ENCODE measurements at regions not wholly inside any gene's neighbourhood (a gene's known extent, or its start where the extent isn't known, plus 50 kb on each side); places are given as distances from the start of the nearest gene placed in this dataset.
"Not testable (repeated sequence)": the region's sequence is repeated elsewhere in the genome, so short reads cannot be mapped to it uniquely, and the experiment has no call there.

- no peak overlapping the region for H3K4me3 Mint-ChIP-seq
- no peaks in the 10 kb centered on the region for H3K27me3 Mint-ChIP-seq (ENCODE audit: low read depth)
- peaks cover 1% of the 10 kb centered on the region for H3K9me3 Mint-ChIP-seq (ENCODE audit: insufficient read depth)
- H3K4me1 Mint-ChIP-seq (ENCODE audit: low read depth): no peaks in the 10 kb centered on the region
- DNase-seq (no peak), ATAC-seq (no peak)
- ChIA-PET CTCF (no interaction called here), POLR2A (no interaction called here)
- no peaks in the 10 kb centered on the region for H3K36me3 Mint-ChIP-seq (ENCODE audit: low read depth)
- H3K27ac Mint-ChIP-seq: no peak overlapping the region
Observed at GRCh38 chr5:158499892-158500418, 599.8 kb downstream of the EBF1 start.

GRCh38 chr5:158499075-158499891, 600.4 kb downstream of the EBF1 start:
- Mint-ChIP-seq H3K27ac (no peak overlapping the region), H3K9me3 (ENCODE audit: insufficient read depth) (no peaks in the 10 kb centered on the region), H3K4me1 (ENCODE audit: low read depth) (no peaks in the 10 kb centered on the region), H3K36me3 (ENCODE audit: low read depth) (no peaks in the 10 kb centered on the region), H3K4me3 (no peak overlapping the region), H3K27me3 (ENCODE audit: low read depth) (no peaks in the 10 kb centered on the region)
- CTCF ChIA-PET: no interaction called here
- ATAC-seq (no peak), DNase-seq (no peak)
- POLR2A ChIA-PET: no interaction called here

GRCh38 chr5:158496624-158497023, 603.1 kb downstream of the EBF1 start:
- CTCF ChIA-PET: no interaction called here
- ATAC-seq: no peak
- Mint-ChIP-seq H3K4me1 (ENCODE audit: low read depth) (no peaks in the 10 kb centered on the region), H3K9me3 (ENCODE audit: insufficient read depth) (no peaks in the 10 kb centered on the region), H3K4me3 (no peak overlapping the region), H3K36me3 (ENCODE audit: low read depth) (no peaks in the 10 kb centered on the region), H3K27me3 (ENCODE audit: low read depth) (no peaks in the 10 kb centered on the region), H3K27ac (no peak overlapping the region)
- POLR2A ChIA-PET: no interaction called here
- no peak for DNase-seq

GRCh38 chr5:158494541-158494940, 605.2 kb downstream of the EBF1 start:
- H3K4me3 Mint-ChIP-seq: no peak overlapping the region
- ChIA-PET CTCF (no interaction called here), POLR2A (no interaction called here)
- no peaks in the 10 kb centered on the region for H3K27me3 Mint-ChIP-seq (ENCODE audit: low read depth)
- DNase-seq (no peak), ATAC-seq (no peak)
- no peak overlapping the region for H3K27ac Mint-ChIP-seq
- no peaks in the 10 kb centered on the region for H3K4me1 Mint-ChIP-seq (ENCODE audit: low read depth)
- no peaks in the 10 kb centered on the region for H3K36me3 Mint-ChIP-seq (ENCODE audit: low read depth)
- no peaks in the 10 kb centered on the region for H3K9me3 Mint-ChIP-seq (ENCODE audit: insufficient read depth)

- H3K4me3 Mint-ChIP-seq; H3K9me3 Mint-ChIP-seq (ENCODE audit: insufficient read depth); POLR2A ChIA-PET; H3K27me3 Mint-ChIP-seq (ENCODE audit: low read depth); DNase-seq; ATAC-seq; H3K4me1 Mint-ChIP-seq (ENCODE audit: low read depth); H3K36me3 Mint-ChIP-seq (ENCODE audit: low read depth); H3K27ac Mint-ChIP-seq: not testable (repeated sequence)
- CTCF ChIA-PET: interaction anchor here (0.7 kb wide), 1 partner anchor 14 kb away, joined by 3 read pairs; no protein-coding TSS in a partner anchor
Observed at GRCh38 chr5:158494044-158494443, 605.7 kb downstream of the EBF1 start.

GRCh38 chr5:158492841-158493242, 606.9 kb downstream of the EBF1 start:
- Mint-ChIP-seq H3K36me3 (ENCODE audit: low read depth) (no peaks in the 10 kb centered on the region), H3K27me3 (ENCODE audit: low read depth) (no peaks in the 10 kb centered on the region), H3K4me3 (no peak overlapping the region), H3K4me1 (ENCODE audit: low read depth) (no peaks in the 10 kb centered on the region), H3K27ac (no peak overlapping the region), H3K9me3 (ENCODE audit: insufficient read depth) (no peaks in the 10 kb centered on the region)
- DNase-seq (no peak), ATAC-seq (no peak)
- ChIA-PET CTCF (no interaction called here), POLR2A (no interaction called here)

- DNase-seq (no peak), ATAC-seq (no peak)
- Mint-ChIP-seq H3K4me1 (ENCODE audit: low read depth) (no peaks in the 10 kb centered on the region), H3K36me3 (ENCODE audit: low read depth) (no peaks in the 10 kb centered on the region), H3K9me3 (ENCODE audit: insufficient read depth) (no peaks in the 10 kb centered on the region), H3K27ac (no peak overlapping the region), H3K4me3 (no peak overlapping the region), H3K27me3 (ENCODE audit: low read depth) (no peaks in the 10 kb centered on the region)
- CTCF ChIA-PET: interaction anchor here (1.0 kb wide), 1 partner anchor 69 kb away, joined by 3 read pairs; no protein-coding TSS in a partner anchor
- POLR2A ChIA-PET: no interaction called here
Observed at GRCh38 chr5:158492136-158492535, 607.6 kb downstream of the EBF1 start.

- Mint-ChIP-seq H3K9me3 (ENCODE audit: insufficient read depth) (no peaks in the 10 kb centered on the region), H3K27ac (no peak overlapping the region), H3K4me3 (no peak overlapping the region), H3K27me3 (ENCODE audit: low read depth) (no peaks in the 10 kb centered on the region), H3K36me3 (ENCODE audit: low read depth) (no peaks in the 10 kb centered on the region), H3K4me1 (ENCODE audit: low read depth) (no peaks in the 10 kb centered on the region)
- no peak for DNase-seq
- no peak for ATAC-seq
- ChIA-PET POLR2A (no interaction called here), CTCF (interaction anchor here (1.5 kb wide), 1 partner anchor 412 kb away, joined by 3 read pairs; no protein-coding TSS in a partner anchor)
Observed at GRCh38 chr5:158487664-158488063, 612.1 kb downstream of the EBF1 start.

- ChIA-PET CTCF (interaction anchor here (1.1 kb wide), 1 partner anchor 52 kb away, joined by 3 read pairs; no protein-coding TSS in a partner anchor), POLR2A (no interaction called here)
- Mint-ChIP-seq H3K9me3 (ENCODE audit: insufficient read depth) (no peaks in the 10 kb centered on the region), H3K36me3 (ENCODE audit: low read depth) (no peaks in the 10 kb centered on the region), H3K27ac (no peak overlapping the region), H3K4me3 (no peak overlapping the region), H3K4me1 (ENCODE audit: low read depth) (no peaks in the 10 kb centered on the region), H3K27me3 (ENCODE audit: low read depth) (no peaks in the 10 kb centered on the region)
- ATAC-seq (no peak), DNase-seq (no peak)
Observed at GRCh38 chr5:158487156-158487555, 612.6 kb downstream of the EBF1 start.

- no peaks in the 10 kb centered on the region for H3K27me3 Mint-ChIP-seq (ENCODE audit: low read depth)
- H3K27ac Mint-ChIP-seq: no peak overlapping the region
- ChIA-PET CTCF (interaction anchor here (1.1 kb wide), 1 partner anchor 51 kb away, joined by 3 read pairs; no protein-coding TSS in a partner anchor), POLR2A (no interaction called here)
- H3K4me3 Mint-ChIP-seq: no peak overlapping the region
- DNase-seq (no peak), ATAC-seq (no peak)
- no peaks in the 10 kb centered on the region for H3K9me3 Mint-ChIP-seq (ENCODE audit: insufficient read depth)
- no peaks in the 10 kb centered on the region for H3K4me1 Mint-ChIP-seq (ENCODE audit: low read depth)
- no peaks in the 10 kb centered on the region for H3K36me3 Mint-ChIP-seq (ENCODE audit: low read depth)
Observed at GRCh38 chr5:158486566-158486965, 613.1 kb downstream of the EBF1 start.

- Mint-ChIP-seq H3K27me3 (ENCODE audit: low read depth) (no peaks in the 10 kb centered on the region), H3K4me3 (no peak overlapping the region), H3K36me3 (ENCODE audit: low read depth) (no peaks in the 10 kb centered on the region), H3K4me1 (ENCODE audit: low read depth) (no peaks in the 10 kb centered on the region), H3K27ac (no peak overlapping the region), H3K9me3 (ENCODE audit: insufficient read depth) (no peaks in the 10 kb centered on the region)
- ChIA-PET POLR2A (interaction anchor here (0.7 kb wide), 1 partner anchor 79 kb away, joined by 3 read pairs; no protein-coding TSS in a partner anchor), CTCF (no interaction called here)
- DNase-seq (no peak), ATAC-seq (no peak)
Observed at GRCh38 chr5:158485604-158486081, 614.1 kb downstream of the EBF1 start.

GRCh38 chr5:158485047-158485446, 614.7 kb downstream of the EBF1 start:
- ATAC-seq: no peak
- no peaks in the 10 kb centered on the region for H3K27me3 Mint-ChIP-seq (ENCODE audit: low read depth)
- H3K36me3 Mint-ChIP-seq (ENCODE audit: low read depth): no peaks in the 10 kb centered on the region
- no peak for DNase-seq
- ChIA-PET POLR2A (no interaction called here), CTCF (interaction anchor here (0.5 kb wide), 1 partner anchor 98 kb away, joined by 3 read pairs; no protein-coding TSS in a partner anchor)
- no peak overlapping the region for H3K4me3 Mint-ChIP-seq
- no peak overlapping the region for H3K27ac Mint-ChIP-seq
- no peaks in the 10 kb centered on the region for H3K4me1 Mint-ChIP-seq (ENCODE audit: low read depth)
- H3K9me3 Mint-ChIP-seq (ENCODE audit: insufficient read depth): no peaks in the 10 kb centered on the region
